Right forelimb (tissue), 1 donor: ENCODE measurements at regions not wholly inside any gene's neighbourhood (a gene's known extent, or its start where the extent isn't known, plus 50 kb on each side); places are given as distances from the start of the nearest gene placed in this dataset.
A peak's percentile ranks its signal among the peaks of the same experiment; 100 is the strongest.

Source experiments
- DNase-seq: peaks from one replicate; pipeline ENCODE4 v3.0.0-alpha.2; 2018

DNA sequence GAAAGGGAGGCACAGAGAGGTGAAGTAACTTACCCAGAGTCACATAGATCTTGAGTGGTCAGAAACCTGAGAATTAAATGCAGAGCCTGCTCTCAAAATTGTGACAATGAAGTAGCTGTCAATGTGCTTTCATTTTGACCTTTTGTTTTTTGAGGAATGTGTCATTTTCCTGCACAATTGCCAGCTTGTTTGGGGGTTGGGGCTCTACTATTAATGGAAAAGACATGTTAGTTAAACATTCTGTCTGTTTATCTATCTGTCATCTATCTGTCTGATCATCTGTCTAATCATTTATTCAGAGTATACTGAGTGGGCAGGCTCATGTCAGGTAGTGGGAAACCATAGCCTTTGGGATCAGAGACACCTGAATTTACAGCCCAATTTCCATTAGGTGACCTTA, 428.4 kb downstream of the TSN start:
- DNase-seq, result no peak

GRCh38 chr2:122186761-122187222, 431.3 kb downstream of the TSN start:
- DNase-seq, result no peak

DNA sequence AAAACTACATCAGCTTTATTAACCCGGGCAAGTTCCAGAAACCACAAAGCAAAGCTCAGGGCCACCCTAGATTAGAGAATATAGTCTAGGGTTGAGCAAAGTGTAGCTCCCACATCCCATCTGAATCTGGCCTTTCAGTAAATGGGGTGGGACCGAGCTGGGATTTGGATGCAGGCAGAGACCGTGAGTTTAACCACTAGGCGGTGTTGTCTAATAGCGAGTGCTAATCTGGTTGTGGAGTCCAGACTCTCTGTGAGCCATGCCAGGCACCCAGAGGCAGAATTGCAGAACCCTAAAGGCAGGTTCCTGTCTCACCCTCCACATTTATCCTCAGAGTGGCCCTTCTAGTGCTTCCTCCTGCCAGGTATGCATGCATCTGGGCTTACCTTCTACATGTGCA, 435.9 kb downstream of the TSN start:
- no peak for DNase-seq

- DNase-seq, result no peak
These were observed 438.2 kb downstream of the TSN start for GRCh38 chr2:122193622-122194021.

- DNase-seq, result no peak
These were observed 439.1 kb downstream of the TSN start for GRCh38 chr2:122194546-122194945.

DNA sequence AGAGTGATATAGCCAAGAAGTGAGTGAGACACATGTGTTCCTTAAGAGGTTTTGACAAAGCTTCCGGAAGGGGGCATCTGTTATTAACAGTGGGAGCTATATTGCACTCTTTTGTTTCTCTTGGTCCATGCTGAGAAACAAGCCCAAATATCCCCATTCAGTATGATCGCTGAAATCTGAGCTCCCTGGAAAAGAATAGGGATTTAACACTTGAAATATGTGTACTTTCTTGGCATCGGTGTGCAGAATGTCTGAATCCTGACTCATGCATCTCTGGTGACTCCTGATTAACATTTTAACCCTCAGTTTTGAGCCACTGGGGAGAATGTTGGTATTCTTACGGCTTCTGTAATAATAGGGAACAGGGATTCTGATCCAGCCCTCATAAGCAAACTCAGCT, 448.1 kb downstream of the TSN start:
- no peak for DNase-seq

GRCh38 chr2:122205641-122206040, 450.2 kb downstream of the TSN start:
- DNase-seq, result no peak

- no peak for DNase-seq
These were observed 450.6 kb downstream of the TSN start for GRCh38 chr2:122206101-122206500.

GRCh38 chr2:122209377-122209776, 453.9 kb downstream of the TSN start:
- peak; percentile 2 for DNase-seq

GRCh38 chr2:122210065-122210464, 454.6 kb downstream of the TSN start:
- peak; percentile 15 for DNase-seq

DNA sequence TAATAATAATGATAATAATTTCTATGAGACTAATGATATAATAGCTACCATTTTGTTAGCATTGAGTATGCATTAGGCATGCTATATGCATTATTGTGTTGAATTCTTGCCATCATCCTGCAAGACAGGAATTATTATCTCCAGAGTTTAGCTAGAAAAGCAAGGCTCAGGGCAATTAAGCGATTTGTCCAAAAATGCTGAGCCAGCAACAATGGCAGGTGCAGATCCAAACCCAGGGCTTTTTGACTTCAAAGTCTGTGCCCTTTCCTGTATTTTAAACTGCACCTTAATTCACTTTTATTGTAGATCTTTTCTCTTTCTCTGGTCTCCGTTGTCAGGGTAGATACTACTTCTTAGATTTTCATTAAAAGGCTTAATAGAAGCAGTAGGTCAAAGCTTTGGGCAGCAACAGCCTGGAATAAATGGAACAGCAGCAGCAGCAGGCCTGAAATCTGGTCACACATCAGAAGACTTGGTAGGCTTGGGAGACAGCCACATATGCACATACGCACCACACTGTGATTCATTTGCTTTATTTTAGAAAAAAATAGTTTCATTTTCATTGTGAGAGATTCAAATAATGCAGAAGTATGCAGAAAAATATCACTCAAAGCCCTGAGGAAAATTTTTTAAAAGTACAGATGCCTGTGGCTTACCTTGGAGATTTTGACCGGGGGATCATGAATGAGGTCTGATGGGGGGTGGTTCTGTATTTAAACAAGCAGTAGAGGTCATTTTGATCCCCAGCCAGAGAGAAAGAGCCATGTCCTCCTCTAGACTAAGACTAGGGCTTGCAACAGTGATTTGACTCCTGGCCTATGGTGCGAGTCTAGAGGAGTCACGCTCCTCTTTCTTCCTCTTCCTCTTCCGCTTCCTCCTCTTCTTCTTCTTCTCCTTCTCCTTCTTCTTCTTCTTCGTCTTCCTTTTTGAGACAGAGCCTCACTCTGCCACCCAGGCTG, 455.7 kb downstream of the TSN start:
- no peak for DNase-seq

GRCh38 chr2:122213312-122213711, 457.9 kb downstream of the TSN start:
- DNase-seq, result no peak

DNA sequence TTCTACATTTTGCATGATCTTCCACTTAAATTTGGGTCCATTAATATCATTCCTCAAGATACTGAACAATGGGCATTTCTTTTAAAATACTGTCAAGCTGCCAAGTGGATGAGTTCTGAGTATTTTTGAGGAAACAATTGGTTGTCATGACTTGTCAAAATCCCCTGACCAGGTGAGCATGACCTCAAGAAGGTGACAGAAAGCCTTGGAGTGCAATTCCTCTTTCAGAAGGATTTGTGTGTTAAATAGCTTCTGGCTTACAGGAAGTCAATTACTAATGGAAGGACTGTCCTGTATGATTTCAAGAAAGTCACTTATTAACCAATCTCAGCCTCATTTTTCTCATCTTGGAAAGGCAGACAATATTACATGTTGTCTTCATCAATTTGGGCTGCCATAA, 460.6 kb downstream of the TSN start:
- DNase-seq, result no peak

DNA sequence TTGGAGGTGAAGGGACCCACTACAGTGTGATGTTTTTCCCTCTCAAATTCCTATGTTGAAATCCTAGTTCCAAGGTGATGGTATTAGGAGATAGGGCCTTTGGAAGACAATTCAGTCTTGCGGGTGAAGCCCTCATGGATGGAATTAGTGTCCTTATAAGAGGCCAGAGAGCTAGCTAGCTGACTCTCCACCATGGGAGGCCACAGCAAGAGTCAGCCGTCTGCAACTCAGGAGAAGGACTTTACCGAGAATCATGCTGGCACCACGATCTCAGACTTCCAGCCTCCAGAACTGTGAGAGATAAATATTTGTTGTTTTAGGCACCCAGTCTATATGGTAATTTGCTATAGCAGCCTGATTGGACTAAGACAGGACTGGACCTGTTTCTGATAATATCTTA, 461.4 kb downstream of the TSN start:
- DNase-seq, result no peak

DNA sequence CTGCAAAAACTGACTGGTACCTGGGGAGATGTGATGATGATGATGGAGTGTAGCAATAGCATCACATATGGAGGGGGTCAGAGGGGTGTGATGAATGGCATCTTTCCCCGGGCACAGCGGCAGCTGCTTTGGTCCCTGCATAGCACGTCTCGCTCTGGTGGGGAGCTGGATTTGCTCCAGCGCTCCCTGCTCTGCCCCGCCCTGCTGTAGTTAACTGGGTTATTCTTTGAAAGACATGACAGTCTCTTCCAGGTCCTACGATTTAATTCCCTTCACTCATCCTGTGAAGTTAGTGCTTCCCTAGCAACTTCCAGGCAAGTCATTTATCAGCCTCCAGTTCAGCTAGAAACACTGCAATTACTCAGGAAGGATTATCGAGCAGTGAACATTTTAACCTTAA, 463.1 kb downstream of the TSN start:
- no peak for DNase-seq

- DNase-seq, result no peak
These were observed 464.1 kb downstream of the TSN start for GRCh38 chr2:122219504-122219903.

DNA sequence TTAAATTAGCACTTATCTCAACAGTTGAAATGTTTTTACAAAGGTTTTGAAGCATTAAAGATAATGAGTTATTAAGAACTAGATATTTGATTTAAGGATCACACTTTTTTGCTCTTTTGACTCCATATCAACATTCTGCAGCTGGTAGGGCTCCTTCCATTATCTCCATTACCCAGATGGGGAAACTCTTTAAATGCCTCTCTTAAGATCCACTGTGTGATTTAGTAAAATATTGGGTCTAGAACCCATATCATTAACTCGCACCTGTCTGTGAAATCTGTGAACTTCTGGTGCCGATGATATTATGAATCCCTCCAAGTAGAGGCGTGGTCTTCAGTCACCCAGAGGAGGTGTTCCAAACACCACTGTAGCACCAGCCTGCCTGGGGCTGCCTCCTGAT, 466.2 kb downstream of the TSN start:
- no peak for DNase-seq

DNA sequence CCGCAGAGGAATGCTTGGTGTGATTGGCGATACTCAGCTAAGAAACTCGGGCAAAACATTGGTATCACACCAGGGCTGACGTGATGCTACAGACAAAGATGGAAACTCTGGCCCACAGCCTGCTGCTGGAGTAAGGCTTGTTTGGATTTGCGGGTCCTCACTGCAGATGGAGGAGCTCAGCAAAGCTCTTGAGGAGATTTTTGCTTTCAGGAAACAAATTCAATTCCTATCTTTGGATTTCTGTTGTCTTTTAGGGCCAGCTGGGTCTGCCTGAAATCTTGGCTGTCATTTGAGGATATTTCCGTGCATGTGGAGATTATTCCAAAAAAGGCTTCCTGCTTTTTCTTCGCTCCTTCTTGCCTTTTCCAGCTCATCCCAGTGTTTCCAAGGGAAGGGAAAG, 475.8 kb downstream of the TSN start:
- DNase-seq, result no peak

DNA sequence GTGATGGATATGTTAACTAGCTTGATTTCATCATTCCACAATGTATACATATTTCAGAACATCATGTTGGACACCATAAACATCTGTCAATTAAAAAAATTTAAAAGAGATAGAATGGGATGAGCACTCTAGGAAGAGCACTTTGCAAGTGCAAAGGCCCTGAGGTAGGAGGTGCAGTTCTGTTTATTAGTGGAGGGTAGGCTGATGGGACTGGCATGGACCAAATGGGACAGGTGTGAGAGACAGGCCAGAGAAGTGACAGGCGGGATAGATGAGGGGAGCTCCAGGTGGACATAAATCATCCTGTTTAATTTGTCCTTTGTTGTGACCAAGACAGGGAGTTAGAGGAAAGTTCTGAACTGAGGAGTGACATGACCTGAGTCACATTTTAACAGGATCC, 477.9 kb downstream of the TSN start:
- no peak for DNase-seq

- DNase-seq, result no peak
These were observed 480.9 kb downstream of the TSN start for GRCh38 chr2:122236152-122236874.

GRCh38 chr2:122236925-122237324, 481.5 kb downstream of the TSN start:
- no peak for DNase-seq

- no peak for DNase-seq
These were observed 482.0 kb downstream of the TSN start for GRCh38 chr2:122237450-122237849.

GRCh38 chr2:122238006-122238559, 482.6 kb downstream of the TSN start:
- no peak for DNase-seq

DNA sequence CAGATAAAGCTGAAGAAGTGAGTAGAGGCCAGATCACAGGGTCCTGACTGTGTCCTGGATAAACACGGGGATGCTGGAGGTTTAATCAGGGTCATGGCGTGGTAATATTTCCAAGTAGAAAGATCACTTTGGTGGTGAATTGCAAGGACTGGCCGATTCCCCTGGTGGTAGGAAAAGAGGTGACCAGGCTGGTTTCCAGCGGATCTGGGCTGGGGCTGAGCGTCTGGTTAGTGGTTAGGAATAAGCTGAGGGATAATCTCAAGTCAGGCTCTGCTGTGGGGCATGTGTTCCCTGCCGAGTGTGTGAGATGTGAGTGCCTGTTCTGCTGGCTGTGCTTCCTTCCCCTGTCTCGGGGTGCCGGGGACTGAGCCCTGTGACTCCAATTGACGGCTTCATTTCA, 484.0 kb downstream of the TSN start:
- no peak for DNase-seq
